OCI-LY7 (cell line): ENCODE measurements at regions not wholly inside any gene's neighbourhood (a gene's known extent, or its start where the extent isn't known, plus 50 kb on each side); places are given as distances from the start of the nearest gene placed in this dataset.

Experiments used
- BruUV-seq: library from RNA; stranded (reverse); fragments of 400-500 nt; replicated peaks from 2 replicates; lab custom pipeline; 2021; lab: Mats Ljungman, UMichigan
- CTCF ChIA-PET: fragments of 300-600 bp; sonication (Branson Sonifier 250); formaldehyde crosslinking; loops from one replicate; lab custom pipeline; 2022; ENCODE audit warnings: antibody characterized with exemption; ENCODE audit not compliant: unreplicated experiment; lab: Charles Lee
- POLR2A ChIA-PET: fragments of 300-600 bp; sonication (Branson Sonifier 250); formaldehyde crosslinking; loops from one replicate; lab custom pipeline; 2022; ENCODE audit warnings: antibody characterized with exemption; lab: Charles Lee
- DNase-seq: peaks from one replicate; pipeline ENCODE4 v3.0.0-alpha.2; 2015; ENCODE audit warnings: low spot score
- H2AFZ ChIP-seq: fragments of 200-600 bp; sonication (generic), shearing (Covaris generic); 2 replicates; pipeline ENCODE4 v1.6.1; 2014; ENCODE audit warnings: mild to moderate bottlenecking, antibody characterized with exemption, low read length, moderate library complexity
- H3K27ac ChIP-seq: fragments of 200-600 bp; sonication (generic); 2 replicates; pipeline ENCODE4 v1.5.1; 2014; ENCODE audit warnings: mixed run types, low read depth, mild to moderate bottlenecking, moderate library complexity, low read length, inconsistent platforms; ENCODE audit not compliant: poor library complexity, severe bottlenecking
- H3K36me3 ChIP-seq: fragments of 200-600 bp; sonication (generic); 2 replicates; pipeline ENCODE4 v1.6.1; 2014; ENCODE audit warnings: mild to moderate bottlenecking, antibody characterized with exemption, low read length, moderate library complexity, mixed read lengths; ENCODE audit not compliant: insufficient read depth
- H3K4me1 ChIP-seq: fragments of 200-600 bp; sonication (generic); 2 replicates; pipeline ENCODE4 v1.5.1; 2014; ENCODE audit warnings: mild to moderate bottlenecking, low read length; ENCODE audit not compliant: insufficient read depth, poor library complexity, severe bottlenecking
- H3K4me2 ChIP-seq: fragments of 200-600 bp; sonication (generic); 2 replicates; pipeline ENCODE4 v1.6.1; 2014; ENCODE audit warnings: mild to moderate bottlenecking, low read length
- H3K4me3 ChIP-seq: fragments of 200-600 bp; sonication (generic); 2 replicates; pipeline ENCODE4 v1.5.1; 2014; ENCODE audit warnings: mild to moderate bottlenecking, low read depth, low read length; ENCODE audit not compliant: poor library complexity, severe bottlenecking
- H3K79me2 ChIP-seq: fragments of 200-600 bp; sonication (generic); 2 replicates; pipeline ENCODE4 v1.6.1; 2016; ENCODE audit warnings: low read depth, mild to moderate bottlenecking, low read length, moderate library complexity, mixed read lengths; ENCODE audit not compliant: insufficient read depth
- H3K9me2 ChIP-seq: fragments of 200-600 bp; sonication (generic); 2 replicates; pipeline ENCODE4 v1.6.1; 2016; ENCODE audit warnings: mild to moderate bottlenecking, low read length, mixed read lengths; ENCODE audit not compliant: insufficient read depth
- H3K9me3 ChIP-seq: fragments of 200-600 bp; sonication (generic); 2 replicates; pipeline ENCODE4 v1.6.1; 2014; ENCODE audit warnings: mild to moderate bottlenecking, mixed run types, low read length, mixed read lengths
- H4K20me1 ChIP-seq: fragments of 200-600 bp; sonication (generic); 2 replicates; pipeline ENCODE4 v1.6.1; 2014; ENCODE audit warnings: mild to moderate bottlenecking, antibody characterized with exemption, low read length, moderate library complexity, mixed read lengths; ENCODE audit not compliant: insufficient read depth
- CTCF ChIP-seq: fragments of 200-600 bp; sonication (generic); conservative IDR thresholded peaks from 2 replicates; pipeline ENCODE4 v1.5.1; 2014; ENCODE audit warnings: mild to moderate bottlenecking, antibody characterized with exemption, low read length, moderate library complexity, mixed read lengths
- EZH2phosphoT487 ChIP-seq: fragments of 200-600 bp; sonication (generic); IDR thresholded peaks from 2 replicates; pipeline ENCODE4 v1.6.1; 2018; ENCODE audit warnings: low read depth, borderline replicate concordance, mild to moderate bottlenecking, mixed run types, antibody characterized with exemption, low read length, moderate library complexity, mixed read lengths
- intact Hi-C: fragments of 100-400 bp; cut with micrococcal nuclease; formaldehyde crosslinking; loops from one replicate; pipeline ENCODE4 v1.10.0; 2022; ENCODE audit not compliant: unreplicated experiment

- TF ChIP-seq CTCF (no peak), EZH2phosphoT487 (no peak)
- H2AFZ ChIP-seq: no peak overlapping the region
- H3K9me2 ChIP-seq: no peaks in the 10 kb centered on the region
- no peak for DNase-seq
- H3K9me3 ChIP-seq: no peaks in the 10 kb centered on the region
- H3K36me3 ChIP-seq: no peaks in the 10 kb centered on the region
- H3K4me1 ChIP-seq: no peaks in the 10 kb centered on the region
- BruUV-seq: no TSS peak
- H3K4me2 ChIP-seq: no peak overlapping the region
- intact Hi-C loops: no loop called here
- no peak overlapping the region for H3K4me3 ChIP-seq
- no peak overlapping the region for H3K27ac ChIP-seq
- ChIA-PET POLR2A (interaction anchor here (0.9 kb wide), 1 partner anchor 9 kb away, joined by 3 read pairs; no protein-coding TSS in a partner anchor), CTCF (no interaction called here)
- no peaks in the 10 kb centered on the region for H3K79me2 ChIP-seq
- no peaks in the 10 kb centered on the region for H4K20me1 ChIP-seq
These were observed 100.1 kb upstream of the DYNLRB2 start for GRCh38 chr16:80440667-80441066.

- Histone ChIP-seq H3K4me3 (no peak overlapping the region), H3K9me2 (no peaks in the 10 kb centered on the region), H3K4me2 (no peak overlapping the region), H3K36me3 (no peaks in the 10 kb centered on the region), H3K79me2 (no peaks in the 10 kb centered on the region), H4K20me1 (no peaks in the 10 kb centered on the region), H3K4me1 (no peaks in the 10 kb centered on the region), H3K9me3 (no peaks in the 10 kb centered on the region), H3K27ac (no peak overlapping the region), H2AFZ (no peak overlapping the region)
- DNase-seq: no peak
- CTCF ChIA-PET: no interaction called here
- intact Hi-C loops: no loop called here
- TF ChIP-seq CTCF (0 out of 2 replicates have a peak, but pooled peaks have one; percentile 18), EZH2phosphoT487 (no peak)
- POLR2A ChIA-PET: no interaction called here
- BruUV-seq: no TSS peak
These were observed 103.1 kb upstream of the DYNLRB2 start for GRCh38 chr16:80437707-80438106.

- H2AFZ ChIP-seq: no peak overlapping the region
- H3K4me1 ChIP-seq: no peaks in the 10 kb centered on the region
- no peak overlapping the region for H3K4me3 ChIP-seq
- intact Hi-C loops: no loop called here
- no peaks in the 10 kb centered on the region for H4K20me1 ChIP-seq
- no peaks in the 10 kb centered on the region for H3K36me3 ChIP-seq
- no peak overlapping the region for H3K27ac ChIP-seq
- no peak overlapping the region for H3K4me2 ChIP-seq
- no peaks in the 10 kb centered on the region for H3K9me2 ChIP-seq
- H3K9me3 ChIP-seq: no peaks in the 10 kb centered on the region
- CTCF ChIA-PET: no interaction called here
- no TSS peak for BruUV-seq
- H3K79me2 ChIP-seq: no peaks in the 10 kb centered on the region
- no peak for DNase-seq
- TF ChIP-seq EZH2phosphoT487 (no peak), CTCF (no peak)
- POLR2A ChIA-PET: interaction anchor here (1.2 kb wide), 1 partner anchor 9 kb away, joined by 3 read pairs; no protein-coding TSS in a partner anchor
These were observed 104.3 kb upstream of the DYNLRB2 start for GRCh38 chr16:80436510-80436909.
